ENCODE measurements at regions not wholly inside any gene's neighbourhood (a gene's known extent, or its start where the extent isn't known, plus 50 kb on each side); places are given as distances from the start of the nearest gene placed in this dataset.

DNA sequence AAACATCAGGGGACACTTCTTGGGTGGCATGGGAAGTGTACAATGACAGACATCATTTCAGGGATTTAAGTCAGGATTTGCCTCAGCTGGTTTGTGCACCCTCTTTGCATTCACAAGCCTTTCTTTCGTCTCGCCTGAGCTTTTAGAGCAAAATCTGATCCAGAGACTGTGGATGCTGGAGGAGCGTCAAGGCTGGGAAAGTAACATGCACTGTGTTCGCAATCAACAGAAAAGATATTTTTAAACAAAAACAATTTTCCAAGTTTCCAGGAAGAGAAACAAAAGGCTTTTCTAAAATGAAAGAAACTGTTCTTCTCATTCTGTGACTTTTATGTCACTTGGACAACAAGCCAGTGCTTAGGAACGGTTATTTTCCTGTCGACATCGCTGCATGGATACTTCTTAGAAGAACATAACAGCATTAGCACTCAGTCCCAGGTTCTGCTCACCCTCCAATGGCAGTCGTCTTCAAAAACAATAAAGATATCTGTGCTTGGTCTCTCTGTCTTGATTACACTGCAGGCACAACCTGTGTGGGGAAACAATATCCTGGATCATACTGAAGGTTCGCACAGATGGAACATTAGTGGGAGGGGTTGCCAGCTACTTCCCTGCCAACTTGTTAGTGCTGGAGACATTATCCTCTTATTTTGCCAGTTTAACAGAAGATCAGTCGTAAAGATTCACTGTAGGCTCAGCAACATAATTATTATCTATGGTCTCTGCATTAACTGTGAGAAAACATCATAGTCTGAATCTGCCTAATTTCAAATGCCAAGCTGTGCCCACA lies 403.3 kb upstream of the ATP2B1 start:
- DNase-seq: peak; percentile 34

DNA sequence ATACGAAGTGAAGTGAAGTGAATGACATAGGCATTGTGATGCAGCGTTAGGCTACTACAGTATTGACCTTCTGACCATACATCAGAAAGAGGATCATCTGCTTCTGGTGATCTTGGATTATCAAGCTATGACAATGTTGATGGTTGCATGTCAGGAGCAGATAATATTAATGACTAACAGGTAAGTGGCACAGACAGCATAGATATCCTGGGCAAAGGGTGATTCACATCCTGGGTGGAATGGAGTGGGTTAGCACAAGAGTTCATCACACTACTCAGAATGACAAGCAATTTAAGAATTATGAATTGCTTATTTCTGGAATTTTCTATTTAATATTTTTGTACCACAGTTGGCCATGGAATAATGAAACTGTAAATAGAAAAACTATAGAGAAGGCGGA lies 397.9 kb upstream of the ATP2B1 start:
- DNase-seq: no peak

DNA sequence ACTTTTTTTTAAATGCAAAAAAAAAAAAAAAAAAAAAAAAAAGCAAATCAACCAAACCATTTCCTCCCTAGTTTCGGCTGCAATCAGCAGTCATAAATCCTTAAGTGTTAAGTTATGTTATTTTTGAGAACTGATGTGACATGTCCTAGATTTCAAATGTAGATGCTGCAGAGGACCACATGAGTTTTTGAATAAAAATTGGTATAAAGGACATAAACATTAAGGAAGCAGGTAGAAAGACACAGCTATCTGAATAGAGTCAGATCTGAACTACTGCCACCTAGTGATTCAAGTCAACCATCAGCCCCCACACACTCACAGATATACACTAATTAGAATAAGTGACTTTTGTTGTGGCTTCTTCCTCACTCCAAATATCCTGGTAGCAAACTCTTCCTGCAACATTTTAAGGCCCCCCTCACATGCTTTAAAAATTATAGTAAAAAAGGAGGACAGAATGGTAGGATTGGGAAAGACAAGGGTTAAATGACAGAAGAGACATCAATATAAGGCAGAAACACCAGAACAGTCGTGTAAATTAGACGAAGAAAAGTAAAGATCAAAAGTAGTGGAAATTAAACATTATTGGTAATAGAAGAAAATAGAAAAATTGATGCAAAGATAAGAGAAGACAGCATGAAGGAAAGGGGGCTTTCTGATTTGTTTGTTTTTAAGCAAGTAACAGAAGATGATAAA lies 394.5 kb upstream of the ATP2B1 start:
- peak; percentile 63 for DNase-seq

DNA sequence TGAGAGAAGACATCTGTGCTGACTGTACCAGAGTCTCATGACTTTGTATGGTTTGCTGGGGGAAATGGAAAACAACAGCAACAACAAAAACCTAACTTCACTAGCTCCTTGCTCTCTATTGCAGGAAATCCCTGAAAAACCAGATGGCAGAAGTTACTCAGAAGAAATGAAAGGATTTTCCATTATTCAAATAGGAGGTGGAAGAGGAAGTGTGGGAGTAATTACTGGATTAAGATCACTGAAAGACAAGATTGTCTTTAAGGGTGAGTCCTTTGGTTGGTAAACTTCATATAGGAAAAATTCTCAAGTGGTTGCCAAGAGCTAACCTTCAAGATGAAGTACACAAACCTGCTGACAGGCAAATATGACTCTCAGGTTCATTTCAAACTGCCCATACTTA lies 391.9 kb upstream of the ATP2B1 start:
- peak; percentile 17 for DNase-seq

DNA sequence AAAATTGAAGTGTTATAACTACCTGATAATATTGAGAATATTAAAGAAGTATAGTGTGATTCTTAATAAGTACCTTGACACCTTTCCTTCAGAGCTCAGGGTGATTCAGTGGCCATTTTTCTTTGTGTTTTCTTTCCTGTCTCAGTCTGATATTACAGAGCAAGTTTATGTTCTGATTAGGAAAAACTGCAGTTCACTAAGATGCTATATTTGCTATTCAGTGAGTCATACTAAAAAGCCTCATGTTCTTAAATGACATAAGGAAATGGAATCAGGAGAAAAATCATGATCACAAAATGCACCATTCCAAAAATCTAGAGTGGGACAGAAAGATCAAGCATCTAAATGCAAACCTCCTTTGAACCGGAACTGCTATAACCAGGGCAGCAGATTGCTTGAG lies 390.6 kb upstream of the ATP2B1 start:
- no peak for DNase-seq

DNA sequence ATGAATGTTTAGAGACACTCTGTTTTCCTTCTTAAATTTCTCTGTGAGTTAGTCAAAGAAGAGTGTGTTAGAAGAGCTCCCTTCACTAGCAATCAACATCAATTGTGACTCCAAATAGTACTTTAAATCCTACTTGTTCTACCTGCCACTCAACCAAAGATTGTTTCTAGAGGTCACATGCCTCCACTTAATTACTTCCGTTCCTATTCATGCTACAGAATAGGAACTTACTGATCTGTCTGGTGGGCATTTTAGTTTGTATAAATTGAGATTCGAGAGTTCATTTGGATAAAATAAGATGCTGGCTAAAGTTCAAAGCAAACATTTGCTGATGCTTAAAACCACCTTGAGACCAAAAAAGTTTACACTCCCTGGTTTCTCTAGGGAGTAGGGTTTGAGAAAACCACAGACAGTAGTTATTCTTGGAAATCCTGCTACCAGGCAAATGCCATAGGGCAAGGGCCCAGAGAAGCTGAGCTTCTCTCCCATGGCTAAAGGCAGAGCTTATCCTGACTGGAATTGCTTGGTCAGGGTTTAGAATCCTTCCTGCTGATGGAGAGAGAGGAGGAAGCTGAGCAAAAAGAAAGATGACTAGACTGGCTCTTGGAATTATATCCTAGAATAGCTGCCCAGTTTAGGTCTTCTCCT lies 389.6 kb upstream of the ATP2B1 start:
- DNase-seq: no peak

DNA sequence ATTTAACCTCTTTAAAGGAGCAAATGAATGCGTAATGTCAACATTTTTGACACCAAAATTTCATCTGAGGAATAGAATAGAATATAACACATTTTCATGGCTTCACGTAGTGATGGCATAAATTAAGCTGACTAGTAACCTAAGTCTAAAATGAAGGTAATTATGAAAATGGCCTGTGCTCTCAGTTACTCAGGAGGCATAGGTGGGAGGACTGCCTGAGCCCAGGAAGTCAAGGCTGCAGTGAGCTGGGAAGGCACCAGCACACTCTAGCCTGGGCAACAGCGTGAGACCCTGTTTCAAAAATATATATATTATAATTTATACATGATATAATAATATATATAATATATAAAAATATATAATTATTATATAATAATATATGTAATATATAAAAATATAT lies 383.2 kb upstream of the ATP2B1 start:
- peak; percentile 68 for DNase-seq

DNA sequence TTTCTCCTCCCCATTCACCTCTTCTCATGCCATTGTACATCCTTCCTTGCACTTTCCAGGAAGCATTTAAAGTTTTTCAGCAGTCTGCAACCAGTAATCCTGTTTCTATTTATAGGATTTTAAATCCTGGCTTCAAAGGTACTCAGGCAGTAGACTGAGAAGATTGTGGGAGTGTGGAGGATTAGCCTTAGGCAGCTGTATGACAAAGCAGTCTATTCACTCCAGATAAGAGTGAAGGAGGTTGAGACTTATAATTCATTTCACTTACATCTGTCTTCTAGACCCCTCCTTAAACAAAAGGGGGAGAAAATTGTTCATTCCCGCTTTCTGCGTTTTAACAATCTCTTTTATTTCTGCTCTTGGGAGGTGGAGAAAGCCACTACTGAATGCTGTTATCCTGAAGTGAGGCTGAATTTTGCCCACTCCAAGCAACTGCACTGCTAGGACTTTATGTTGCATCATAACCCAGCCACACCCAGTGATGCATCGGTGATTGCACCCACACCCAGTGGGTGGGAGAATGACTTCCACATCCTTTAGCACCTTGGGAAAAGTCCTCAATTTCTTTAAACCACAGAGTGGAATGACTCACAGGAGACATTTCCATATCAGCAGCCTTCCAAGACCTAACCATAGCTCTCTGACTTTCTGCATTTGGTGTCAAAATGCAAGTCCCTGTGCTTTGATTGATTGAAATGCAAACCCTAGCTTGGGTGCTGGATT lies 382.5 kb upstream of the ATP2B1 start:
- DNase-seq: peak; percentile 96

DNA sequence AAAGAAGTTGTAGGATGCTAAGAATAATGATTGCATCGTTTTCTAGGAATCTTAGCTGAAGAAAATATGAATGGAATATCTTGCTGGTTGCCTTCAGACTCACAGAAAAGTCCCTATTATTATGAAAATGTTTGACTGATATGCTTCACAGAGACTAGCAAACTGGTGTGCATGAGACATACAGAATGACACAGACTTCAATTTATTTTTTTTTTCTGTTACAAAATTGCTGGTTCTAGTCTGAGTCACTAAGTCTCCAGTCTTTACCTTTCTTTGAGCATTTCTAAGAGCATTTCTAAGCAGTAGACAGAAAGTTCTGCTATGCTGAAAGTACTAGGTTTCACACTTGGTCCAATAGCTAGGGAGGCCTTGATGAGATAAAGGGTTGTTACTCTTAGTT lies 377.6 kb upstream of the ATP2B1 start:
- no peak for DNase-seq

DNA sequence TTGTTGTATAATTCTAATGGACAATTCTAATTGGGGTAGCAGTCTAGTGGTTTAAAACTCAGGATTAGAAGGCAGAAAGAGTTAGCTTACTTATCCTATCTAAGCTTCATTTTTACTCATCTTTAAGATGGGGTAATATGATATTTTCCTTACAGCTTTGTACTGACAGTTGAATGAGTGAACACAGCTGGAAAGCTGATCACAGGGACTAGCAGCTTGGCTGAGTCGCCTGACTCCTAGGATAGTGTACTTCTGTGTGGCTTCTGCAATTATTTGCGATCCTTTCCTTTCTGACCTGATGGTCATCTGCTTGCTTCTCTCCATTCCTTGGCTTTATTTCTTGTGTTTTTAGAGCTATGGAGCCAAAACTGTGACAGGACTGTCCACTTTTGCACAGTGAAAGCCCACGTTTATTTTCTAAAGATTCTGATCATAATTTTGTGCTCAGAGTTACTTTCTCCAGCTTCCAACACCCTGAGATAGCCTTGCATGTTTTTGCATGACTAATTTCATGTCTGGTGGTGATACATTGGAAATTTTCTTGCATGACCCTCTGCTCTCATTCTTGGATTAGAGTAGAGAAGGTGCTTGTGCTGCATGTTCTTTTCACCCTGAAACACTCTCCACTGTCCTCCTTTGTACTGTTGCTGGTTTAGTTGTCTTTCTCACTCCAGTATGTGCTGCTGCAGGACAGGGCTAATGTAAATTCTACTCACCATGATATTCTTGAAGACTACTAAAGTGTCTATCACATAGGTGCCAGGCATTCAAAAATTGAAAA lies 377.0 kb upstream of the ATP2B1 start:
- DNase-seq: peak; percentile 42

DNA sequence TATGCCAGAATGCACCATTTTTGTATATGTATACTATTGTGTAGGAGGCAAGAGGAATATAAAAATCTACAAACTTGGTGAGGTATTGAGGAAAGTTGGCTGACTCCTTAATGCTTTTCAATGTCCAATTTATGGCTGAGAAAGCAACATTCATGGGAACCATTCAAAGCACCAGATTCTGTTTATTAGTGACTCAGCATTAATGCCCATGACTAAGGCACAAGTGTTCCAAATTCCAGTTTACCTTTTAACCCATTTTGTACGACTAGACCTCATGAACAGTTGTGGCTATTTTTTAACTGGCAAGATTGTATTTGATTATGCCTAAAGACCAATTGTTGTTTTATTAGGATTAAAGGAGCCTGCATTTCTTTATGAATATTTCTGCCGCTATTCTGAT lies 375.4 kb upstream of the ATP2B1 start:
- no peak for DNase-seq

DNA sequence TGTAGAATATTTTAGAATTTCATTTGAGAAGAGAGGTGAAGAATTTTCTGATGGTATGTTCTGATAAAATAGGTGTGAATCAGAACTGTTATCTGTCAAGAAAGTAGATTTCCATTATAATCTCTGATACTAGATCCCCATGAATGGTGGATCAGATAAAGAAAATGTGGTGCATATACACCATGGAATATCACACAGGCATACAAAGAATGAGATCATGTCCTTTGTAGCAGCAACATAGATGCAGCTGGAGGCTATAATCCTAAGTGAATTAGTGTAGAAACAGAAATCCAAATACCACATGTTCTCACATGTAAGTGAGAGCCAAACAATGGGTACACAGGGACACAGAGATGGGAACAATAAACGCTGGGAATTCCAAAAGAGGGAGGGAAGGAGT lies 372.0 kb upstream of the ATP2B1 start:
- DNase-seq: peak; percentile 7

DNA sequence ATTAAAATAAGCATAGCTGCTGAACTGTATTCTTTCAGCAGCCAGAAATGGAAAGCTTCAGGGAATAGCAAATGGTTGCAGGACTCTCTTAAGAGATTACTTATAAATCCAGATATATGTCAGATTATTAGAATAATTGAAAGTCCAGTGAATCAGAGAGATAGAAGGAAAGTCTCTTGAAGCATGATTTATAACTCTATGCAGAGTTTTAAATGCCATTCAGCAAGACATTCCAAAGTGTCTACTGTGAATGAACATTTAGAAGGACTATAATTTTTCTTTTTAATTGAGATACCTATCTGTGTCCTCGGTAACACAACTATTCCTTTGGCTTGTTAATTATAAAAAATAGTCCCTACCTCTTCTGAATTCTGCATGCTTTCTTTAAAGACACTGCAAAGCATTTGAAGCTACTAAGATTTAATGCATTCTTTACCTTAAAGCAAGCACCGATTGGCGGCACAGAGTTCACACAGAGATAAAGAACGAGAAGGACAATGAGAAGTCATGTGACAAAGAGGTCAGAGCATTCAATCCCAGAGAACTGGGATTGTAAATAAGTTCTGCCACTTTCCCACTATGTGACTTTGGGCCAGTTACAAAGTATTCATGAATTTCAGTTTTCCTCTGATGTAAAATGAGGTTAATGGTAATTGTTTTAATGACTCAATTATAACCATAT lies 371.0 kb upstream of the ATP2B1 start:
- DNase-seq: no peak

DNA sequence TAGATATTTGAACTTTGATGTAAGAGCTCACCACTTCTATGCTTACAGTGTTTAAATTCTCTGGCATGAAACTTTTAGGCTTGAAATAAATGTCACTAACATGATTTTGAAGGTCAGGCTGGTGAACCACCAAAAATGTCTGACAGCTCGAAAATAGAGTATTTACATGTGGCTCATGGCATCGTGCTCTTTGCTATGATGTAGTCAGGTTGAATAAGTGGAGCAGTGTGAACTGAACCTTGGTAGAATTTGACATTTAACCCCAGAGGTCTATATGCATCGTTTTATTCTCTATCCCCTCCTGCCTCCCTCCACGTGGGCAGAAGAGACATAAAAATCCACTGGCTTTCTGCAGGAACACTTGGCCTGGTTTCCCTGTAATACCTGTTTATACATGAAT lies 369.7 kb upstream of the ATP2B1 start:
- no peak for DNase-seq

DNA sequence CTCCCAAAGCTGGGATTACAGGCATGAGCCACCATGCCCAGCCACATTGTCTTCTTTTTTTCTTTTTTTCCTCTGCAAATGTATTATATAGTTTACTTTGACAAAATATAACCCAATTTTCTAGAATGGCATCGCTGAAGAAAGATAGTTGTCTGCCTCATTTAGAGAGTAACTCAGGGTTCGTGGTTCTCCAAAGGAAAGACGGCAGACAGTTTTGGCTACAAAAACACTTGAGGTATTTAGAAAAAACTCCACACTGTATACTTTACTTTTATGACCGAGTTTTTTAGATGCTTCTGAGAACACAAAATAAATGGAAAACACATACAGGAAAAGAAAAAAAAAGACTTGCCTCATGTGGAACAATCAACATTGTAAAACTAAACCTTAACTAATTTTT lies 369.1 kb upstream of the ATP2B1 start:
- no peak for DNase-seq

DNA sequence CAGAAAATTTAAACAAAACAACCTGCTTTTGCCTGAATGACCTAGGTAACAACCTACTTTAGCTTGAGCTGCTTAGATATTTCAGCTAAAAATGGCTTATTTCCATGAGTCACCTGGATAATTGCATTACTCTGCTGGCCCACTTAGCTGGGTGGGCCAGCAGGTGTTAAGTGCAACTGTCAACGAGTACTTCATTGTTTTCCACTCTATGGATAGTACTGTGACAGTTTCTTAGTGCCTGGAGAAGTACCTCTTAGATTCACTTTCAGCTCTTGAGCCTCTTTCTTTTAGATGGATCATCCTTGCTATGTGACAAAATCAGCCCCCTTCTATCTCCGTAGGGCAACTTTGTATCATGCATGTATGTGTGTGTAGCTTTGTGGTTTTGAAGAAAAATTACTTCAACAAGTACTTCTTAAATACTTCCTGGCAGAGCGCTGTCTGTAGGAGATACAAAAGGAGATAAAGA lies 368.2 kb upstream of the ATP2B1 start:
- DNase-seq: peak; percentile 58

DNA sequence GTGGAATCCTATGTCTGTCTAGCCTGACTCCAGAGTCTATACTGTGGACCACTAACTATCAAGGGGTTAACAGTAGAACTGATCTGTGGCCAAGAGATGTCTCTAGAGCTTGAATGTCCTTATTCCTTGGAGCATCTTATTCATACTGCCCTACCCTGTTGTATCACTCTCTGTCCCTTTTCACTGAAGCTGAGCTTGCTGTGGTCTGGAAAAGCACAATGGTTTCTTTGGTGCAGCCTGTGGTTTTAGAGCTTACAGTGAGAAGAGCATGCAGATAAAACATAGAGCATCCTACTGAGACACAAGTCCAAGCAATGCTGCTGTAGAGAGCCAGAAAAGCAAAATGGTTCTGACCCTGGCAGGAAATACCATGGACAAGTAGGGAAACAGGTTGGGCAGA lies 367.0 kb upstream of the ATP2B1 start:
- no peak for DNase-seq

DNA sequence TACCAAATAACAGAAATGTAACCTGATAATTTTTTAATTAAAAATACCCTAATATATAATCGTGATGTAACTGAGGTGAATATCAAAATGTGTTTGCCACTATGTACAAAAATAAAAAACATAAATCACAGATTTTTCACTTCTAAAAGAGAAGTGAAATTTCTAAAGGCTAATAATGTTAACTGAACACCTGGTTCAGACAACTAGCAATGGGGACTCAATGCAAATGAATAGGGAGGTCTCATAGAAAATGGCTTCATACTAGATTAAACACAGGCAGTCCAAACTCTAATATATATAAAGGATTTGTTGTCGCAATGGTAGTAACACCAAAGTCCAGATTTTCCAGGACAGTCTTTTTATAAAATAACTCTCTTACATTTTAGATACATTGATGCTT lies 365.4 kb upstream of the ATP2B1 start:
- DNase-seq: no peak

DNA sequence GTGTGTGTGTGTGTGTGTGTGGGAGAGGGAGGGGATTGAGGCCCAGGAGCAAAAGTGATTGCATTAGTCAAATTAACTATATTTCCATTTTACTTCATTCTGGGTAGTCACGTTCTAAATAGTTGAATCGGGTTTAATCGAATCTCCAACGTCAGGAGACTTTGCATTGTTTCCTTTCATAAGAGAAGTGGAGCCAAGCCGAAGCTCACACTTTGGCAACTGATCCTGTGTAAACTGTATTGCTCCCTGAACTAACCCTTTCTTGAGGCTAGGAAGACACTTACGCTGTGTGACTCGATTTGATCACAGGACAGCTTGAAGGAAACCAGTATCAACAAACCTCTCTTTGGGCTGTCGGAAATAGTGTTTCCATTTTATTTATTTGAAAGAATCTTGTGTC lies 363.4 kb upstream of the ATP2B1 start:
- DNase-seq: no peak

DNA sequence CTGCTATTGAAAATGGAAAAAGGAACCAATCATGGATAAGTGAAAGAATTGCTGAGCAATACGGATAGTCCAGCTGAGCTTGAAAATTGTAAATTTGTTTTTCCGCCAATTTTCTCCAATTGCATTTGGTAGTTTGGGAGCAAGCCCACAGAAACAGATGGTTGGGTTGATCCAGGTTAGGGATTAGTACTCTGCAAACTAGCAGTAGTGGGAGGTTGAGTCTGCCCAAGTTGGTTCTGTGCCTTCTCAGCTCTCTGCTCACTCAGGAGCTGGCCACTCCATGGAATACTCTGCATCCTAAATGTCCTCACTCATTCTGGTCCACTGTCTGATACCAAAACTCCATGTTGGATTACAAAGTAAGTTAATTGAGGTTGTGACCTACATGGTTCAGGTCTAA lies 361.1 kb upstream of the ATP2B1 start:
- no peak for DNase-seq

DNA sequence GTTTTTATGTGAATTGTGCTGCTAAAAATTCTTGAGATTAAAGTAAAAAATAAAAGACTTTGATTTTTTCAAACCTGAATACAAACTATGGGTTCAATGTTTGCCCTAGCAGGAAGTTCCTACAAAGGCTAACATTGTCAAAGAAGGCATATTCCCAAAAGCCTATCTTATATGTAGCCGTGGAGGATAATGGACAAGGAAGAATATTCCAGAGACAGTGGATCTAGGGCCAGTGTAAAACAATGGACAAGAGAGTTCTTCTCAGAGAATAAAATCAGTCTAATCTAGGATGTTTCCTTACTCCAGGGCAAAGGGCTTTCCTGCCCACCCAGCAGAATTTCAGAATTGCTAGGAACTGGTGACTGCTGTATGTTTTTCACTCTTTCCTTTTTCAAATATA lies 359.2 kb upstream of the ATP2B1 start:
- no peak for DNase-seq
